Amniotic epithelial cell (primary cell): ENCODE measurements at regions not wholly inside any gene's neighbourhood (a gene's known extent, or its start where the extent isn't known, plus 50 kb on each side); places are given as distances from the start of the nearest gene placed in this dataset.

Experiments used
- DNase-seq: peaks from one replicate; pipeline ENCODE4 v3.0.0-alpha.2; 2010; ENCODE audit warnings: low read depth

DNA sequence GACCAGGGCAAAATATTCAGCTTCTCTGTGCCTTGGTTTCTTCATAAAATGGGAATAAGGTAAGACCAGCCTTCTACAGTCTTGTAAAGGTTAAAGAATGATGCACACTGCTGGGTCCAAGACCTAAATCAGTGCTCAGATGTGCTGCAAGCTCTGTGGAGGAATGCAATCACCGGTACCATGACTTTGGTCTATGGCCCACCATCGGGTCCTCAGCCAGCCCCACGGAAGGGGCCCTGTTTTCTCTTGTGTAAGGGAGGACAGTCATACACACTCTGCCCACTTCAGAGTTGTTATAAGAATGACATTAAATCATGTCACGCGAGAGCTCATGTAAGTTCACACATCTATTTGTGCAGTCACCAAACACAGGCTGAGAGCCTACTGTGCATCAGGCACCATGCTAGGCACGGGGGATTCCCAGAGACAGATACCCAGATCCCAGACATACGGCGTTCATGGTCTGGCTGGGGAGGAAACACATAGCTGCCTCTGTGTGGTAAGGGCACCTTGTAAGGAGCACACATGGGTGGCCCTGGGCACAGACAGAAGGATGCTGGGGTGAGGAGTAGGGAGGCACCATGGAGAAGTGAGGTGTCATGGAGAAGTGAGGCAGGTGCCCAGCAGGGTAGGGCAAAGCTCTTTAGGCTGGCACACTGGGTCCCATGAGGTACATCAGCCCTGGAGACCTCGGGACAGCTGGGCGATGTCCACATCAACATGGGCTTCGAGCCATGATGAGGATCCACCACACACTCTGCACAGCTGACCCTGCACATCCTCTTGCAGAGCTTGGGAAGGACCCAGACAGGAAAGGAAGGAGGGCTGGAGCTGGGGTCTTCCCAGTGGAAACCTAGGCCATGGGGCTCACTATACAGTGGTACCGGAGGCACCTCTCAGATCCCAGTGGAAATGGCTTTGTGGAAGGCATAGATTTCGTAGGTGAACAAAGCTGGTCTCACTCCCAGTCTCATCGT is 190.4 kb upstream of the DIO3 start:
- no peak for DNase-seq

DNA sequence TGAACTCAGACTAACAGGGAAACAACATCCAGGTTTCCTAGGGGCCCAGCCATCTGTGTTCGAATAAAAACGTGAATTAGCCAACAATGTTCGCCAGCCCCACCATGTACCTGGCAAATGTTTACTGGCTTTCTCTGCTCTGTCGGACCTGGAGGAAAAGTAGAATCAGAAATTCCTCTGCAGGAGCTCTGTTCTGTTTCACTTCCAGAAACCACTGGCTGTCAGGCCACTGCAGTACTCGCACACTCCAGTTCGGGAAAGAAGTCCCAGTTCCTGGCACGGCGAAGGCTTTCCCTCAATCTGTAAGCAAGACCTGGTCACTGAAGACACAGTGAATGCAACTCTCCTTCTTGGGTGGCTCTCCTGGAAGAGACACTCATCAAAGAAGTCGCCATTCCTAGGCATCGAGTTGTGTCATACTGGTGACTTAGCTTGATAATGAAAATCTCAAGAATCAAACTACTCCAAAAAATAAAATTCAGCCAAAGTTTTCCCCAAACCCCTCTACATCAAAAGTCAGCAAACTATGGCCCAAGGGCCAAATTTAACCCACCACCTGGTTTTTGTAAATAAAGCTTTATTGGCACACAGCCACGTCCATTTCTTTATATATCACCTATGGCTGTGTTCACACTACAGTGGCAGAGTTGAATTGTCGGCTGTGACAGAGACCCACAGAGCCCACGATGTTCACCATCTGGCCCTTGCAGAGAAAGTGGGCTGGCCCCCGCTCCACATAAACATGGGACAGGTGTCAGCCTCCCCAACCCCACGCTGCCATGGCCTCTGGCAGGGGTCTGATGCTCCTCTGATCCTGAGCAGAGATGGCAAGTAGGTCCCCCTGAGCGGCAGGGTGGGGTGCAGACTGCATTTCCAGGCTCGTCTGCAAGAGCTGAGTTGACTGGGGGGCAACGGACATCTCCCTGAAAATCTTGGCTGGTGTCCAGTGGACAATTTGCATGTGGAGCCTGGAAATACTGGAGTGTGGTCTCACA is 189.2 kb upstream of the DIO3 start:
- DNase-seq = peak; percentile 19

DNA sequence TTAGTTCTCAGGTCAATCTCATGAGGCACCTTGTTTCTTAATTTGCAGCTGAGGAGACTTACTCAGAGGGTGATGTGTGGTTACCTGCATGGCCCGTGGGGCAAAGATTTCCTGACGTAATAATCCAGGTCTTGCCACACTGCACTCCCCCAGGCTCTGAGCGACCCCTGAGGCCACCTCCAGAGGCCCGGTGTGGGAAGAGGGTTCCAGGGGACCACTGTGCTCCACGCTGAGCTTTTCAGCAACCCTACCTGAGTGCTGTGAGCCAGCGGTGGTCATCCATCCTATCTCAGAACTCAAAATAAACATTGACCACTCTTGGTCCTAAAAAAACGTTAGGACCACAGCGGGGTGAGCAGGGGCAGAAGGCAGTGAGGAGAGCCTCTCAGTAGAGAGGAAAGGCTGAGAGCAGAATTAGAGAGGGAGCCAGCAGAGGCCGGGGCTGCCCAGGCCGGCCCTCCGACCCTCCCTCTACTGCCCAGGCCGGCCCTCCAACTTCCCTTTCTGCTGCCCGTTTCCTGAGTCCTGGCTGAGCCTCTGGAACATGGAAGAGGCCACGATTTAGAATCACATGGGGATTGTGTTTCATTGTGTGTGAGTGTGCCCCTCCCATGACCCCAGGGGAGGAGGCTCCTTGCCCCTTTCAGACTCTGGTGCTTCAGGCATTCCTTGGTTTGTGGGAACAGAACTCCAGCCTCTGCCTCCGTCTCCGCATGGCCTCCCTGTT is 188.2 kb upstream of the DIO3 start:
- DNase-seq = no peak

DNA sequence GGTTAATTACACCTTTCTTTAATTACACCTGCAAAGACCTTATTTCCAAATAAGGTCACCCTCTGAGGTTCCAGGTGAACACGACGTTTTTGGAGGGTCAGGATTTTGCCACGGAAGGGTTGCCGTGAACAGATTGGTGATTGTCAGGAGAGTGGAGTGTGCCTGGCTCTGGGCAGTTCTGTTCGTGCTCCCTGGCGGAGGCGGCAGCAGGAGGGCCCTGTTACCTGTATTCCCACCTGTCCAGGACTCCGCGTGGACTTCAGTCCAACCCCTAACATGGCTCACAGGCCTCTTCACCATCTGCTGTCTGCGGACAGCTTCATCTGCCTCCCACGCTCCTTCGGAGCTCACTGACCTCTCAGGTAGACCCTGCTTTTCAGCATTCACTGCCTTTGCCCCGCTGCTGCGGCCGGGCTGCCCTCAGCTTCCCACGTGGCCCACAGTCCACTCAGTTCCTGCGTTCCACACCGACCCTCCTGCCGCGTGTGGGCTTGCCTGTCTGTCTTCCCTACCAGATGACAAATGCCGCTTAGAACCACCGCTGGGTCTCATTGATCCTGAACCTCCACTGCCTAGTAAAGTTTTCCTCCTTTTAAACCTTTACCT is 187.5 kb upstream of the DIO3 start:
- DNase-seq = no peak

DNA sequence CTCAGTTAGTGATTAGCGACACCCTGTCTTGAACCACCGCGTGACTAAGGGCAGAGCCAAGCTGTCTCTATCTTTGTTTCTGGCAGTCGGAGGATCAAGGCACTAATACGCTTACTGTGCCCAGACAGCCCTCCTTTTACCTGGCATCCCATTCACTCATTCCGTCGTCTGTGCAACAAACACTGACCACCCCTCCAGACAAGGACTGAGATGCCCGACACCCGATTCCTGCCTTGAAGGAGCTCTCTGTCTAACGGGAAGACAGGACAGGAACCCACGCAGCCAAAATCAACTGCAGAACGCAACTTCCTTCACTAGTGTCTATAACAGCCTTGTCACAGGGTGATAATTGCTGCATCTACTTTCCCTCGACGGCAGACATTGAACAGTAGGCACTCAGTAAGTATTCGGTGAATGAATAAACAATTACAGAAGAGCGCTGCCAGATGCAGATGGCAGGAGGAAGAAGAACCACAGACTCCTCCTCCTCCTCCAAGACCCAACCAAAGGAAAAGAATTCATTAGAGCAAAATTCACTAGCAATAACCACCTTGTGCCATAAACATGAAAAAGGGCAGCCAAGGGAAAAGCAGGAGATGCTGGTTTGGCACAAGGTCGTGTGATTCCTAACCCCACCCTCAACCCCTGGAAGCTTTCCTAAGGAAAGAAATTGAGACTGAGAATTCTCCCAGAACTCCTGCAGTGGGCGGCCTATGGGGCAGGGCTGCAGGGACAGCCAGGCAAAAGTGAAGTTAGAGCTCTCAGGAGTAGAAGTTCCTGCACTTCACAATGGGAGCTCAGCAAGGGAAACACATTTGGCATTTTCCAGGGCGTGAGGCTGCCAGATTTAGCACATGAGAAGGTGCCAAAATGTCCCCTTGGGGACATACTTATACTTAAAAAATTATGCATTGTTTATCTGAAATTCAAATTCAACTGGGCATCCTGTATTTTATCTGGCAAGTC is 186.6 kb upstream of the DIO3 start:
- DNase-seq = no peak

DNA sequence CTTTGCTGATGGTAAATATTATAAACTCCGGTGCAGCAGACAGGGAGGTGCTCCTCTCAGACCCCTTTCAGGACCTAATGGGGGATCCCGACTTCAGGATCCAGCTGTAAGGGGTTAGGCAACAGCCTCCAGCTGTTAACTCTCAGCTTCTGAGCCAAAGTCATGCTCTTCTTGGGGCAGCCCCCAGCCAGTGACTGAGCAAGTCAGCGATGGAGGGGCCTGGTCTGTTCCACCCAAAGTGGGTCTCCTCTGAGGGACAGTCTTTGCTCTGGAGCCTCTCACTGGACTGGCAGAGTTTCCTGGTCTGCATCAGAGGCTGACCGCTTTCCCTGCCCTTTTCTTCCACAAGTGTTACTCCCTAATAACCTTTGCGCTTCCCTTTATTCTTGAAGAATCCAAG is 184.2 kb upstream of the DIO3 start:
- no peak for DNase-seq

DNA sequence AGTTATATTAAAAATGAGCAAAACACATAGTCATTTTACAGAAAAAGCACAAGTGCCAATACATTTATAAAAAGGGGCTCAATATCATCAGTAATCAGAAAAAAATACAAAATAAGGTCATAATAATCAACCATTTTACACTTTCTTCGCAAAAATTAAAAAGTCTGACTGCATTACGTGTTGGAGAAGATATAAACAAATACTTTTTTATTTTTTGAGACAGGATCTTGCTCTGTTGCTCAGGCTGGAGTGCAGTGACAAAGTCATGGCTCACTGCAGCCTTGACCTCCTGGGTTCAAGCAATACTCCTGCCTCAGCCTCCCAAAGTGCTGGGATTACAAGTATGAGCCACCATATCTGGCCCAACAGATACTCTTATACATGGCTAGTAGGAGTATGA is 181.5 kb upstream of the DIO3 start:
- DNase-seq = no peak

DNA sequence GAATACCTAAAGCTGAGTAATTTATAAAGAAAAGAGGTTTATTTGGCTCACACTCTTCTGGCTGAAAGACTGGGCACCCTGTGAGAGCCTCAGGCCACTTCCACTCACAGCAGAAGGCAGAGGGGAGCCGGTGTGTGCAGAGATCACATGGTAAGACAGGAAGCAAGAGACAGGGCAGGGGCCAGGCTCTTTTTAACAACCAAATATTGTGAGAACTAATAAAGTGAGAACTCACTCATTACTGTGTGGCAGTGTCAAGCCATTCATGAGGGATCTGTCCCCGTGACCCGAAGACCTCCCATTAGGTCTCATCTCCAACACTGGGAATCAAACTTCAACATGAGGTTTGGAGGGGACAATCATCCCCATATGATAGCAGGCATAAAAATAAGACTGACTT is 180.8 kb upstream of the DIO3 start:
- no peak for DNase-seq

DNA sequence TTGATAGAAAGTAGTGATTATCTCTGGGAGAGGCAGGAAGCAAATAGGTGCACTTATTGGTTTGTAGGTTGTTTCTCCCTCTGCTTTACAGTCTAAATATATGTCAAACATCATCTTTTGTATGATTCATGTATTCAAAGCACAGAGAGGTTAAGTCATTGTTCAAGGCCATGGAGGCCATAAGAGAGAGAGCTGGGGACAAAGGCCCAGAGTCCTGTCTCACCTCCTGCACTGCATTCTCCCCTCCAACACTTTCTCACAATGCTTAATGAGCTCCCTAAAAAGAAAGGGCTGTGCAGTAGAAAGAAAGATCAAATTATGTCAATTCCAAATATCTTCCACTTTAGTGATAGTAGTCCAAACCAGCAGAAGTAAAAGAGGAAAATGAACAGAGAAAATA is 180.4 kb upstream of the DIO3 start:
- DNase-seq = no peak

DNA sequence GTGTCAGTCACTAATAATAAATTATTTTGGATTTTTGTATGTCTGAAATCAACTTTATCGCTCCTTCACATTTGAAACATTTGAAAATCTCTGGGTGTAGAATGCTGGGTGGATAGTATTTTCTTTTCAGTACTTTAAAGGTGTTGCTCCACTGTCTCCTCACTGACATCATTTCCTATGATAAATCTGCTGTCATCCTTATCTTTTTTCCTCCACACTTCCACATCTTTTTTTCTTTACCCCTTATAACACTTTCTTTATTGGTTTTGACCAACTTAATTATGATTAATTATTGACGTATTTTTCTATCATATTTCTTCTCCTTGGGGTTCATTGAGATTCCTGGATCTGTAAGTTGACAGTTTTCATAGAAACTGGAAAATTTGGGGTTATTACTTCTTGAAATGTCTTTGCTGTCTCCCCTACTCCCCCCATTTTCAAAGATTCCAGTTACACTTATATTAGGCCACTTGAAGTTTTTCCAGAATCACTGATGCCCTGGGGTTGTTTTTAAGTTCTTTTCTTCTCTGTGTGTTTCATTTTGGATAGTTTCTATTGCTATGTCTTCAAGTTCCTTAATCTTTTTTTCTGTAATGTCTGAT is 177.5 kb upstream of the DIO3 start:
- DNase-seq = no peak

DNA sequence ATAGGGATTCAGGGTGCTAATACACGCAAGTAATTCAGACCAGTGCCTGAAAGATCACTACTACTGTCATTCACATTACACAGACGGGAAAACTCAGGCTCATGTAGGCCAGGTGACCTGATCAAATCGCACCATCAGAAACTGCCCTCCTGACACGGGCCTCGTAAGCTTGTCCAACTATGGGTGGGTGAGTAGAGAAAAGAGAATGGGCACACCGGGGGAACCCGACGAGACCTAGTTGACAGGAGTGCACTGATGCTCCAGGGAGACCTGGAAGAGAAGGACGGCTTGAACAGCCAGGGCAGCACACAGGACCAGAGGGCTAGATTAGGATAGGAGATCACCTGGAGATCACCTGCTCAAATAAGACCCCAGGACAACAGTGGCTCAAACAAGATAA is 166.9 kb upstream of the DIO3 start:
- no peak for DNase-seq

DNA sequence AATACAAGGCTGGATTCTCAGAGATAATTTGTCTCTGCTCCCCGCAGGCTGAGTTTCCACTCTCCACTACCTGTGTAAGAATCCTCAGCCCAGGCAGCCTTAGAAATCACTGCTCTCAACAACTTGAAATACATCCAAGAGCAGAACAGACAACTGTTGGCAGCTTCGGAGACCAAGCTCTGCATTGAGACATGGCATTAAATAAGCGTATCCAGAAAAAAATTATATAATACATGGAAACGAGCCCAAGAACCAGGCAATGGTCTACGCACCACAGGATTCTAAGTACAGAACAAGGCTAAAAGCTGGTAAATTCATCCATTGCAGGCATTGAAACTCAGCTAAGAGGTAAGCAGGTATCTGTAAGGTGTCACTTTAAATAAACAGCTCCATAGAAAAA is 165.5 kb upstream of the DIO3 start:
- DNase-seq = no peak

DNA sequence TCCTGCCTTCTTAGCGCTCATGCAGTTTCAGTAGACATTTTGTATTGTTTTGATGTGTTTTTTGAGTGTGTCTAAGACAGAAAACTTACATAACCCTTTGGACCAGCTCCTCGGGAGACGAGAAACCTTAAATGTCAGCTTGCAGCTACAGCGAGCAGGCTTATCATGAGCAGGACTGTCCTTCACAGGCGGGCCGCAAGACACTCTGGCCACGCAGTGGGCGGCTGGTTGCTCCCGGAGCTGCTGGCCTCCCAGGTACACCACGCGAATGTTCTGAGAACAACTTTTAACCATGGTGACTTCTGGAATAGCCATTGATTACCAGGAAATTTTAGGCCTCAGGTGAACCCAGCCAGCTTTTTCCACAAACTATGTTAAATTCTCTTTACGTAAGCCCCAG is 164.1 kb upstream of the DIO3 start:
- no peak for DNase-seq

DNA sequence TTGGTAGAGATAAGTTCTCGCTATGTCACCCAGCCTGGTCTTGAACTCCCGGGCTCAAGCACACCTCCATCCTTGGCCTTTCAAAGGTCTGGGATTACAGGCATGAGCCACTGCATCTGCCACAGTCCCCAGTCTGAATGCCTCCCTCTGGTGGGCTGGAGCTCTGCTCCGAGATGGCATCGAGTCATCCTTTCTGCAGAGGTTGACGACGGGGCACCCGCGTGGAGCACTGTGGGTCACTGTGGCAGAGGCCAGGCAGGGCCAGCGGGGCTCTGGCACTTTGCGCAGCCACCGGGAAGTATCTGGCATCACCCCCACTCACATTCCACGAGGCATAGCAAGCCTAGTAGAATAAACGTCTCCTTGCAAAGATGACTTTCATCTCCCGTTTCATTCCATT is 163.3 kb upstream of the DIO3 start:
- no peak for DNase-seq

DNA sequence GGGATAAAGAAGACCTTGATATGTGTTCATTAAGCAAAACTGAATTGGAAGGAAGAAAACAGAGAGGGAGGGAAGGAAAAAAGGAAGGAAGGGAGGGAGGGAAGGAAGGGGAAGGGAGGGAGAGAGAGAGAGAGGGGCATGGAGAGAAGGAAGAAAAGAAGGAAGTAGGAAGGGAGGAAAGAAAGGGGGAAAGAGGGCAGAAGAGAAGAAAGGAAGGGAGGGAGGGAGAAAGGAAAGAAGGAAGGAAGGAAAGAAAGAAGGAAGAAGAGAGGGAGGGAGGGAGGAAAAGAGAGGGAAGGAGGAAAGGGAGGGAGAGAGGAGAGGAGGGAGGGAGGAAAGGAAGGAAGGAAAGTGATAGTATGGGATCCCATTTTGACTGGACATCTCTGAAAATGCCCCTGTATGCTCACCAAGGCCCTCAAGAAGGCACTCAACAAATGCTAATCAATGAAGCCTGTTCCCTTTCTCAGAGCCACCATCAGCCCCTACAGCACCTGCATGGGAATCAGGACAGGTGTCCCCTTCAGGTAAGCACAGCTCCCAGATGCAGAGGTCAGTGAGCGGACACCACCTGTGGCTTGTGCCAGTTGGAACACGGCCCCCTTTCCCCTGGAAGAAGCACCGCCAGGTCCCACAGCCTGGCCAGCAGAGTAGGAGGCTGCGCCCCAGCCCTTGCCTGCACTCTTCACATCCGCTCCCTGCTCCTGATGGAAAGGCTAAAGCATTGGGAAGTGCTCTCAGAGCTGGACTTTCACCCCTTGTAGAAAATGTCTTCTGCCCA is 161.4 kb upstream of the DIO3 start:
- no peak for DNase-seq

DNA sequence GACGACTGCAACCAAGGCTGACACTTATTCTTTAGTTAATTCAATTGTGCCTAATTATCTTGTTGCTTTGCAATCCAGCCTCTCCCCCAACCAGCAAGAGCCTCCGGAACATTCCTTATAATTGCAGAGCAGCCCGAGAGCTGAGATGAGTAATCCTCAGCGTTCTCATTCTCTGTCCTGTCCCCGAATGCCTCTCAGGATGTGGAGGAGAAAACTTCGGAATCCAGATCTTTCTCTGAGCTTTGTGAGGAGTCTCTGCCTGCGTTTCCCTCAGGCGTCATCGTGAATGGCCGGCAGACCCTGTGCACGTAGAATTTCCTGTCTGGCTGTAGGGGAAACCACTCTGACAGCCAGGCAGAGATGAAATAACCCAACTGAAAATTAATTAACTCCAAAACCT is 160.5 kb upstream of the DIO3 start:
- DNase-seq = peak; percentile 68

DNA sequence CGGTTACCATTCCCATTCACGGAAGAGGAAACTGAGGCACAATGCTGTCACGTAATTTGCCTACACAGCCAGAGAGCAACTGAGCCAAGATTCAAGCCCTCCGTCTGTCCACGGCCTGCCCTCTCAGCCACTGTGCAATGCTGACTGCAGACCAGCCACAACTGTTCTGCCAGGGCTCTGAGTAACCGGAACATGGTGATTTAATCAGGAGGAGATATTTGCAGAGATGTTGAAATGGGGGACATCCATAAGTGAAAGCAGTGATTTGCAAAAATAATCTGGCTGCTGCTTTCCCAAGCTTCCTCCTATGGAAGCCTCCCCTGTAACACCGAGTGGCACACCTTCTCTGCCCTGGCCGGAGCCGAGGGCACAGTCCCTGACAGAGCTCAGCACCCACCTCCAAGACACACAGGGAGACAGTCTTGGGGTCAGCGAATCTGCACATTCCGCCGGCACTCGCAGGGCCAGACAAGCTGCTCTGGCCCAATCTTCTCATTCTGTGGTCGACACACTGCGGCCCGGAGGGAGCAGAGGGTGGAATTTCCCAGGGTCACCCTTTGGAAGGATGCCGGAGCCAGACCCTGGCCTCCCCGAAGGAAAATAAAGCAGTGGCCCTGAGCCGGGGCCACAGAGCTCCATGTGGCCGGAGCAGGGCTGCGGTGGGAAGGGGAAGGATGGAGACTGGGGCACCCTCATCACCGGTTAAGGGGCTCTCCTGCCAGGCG is 158.2 kb upstream of the DIO3 start:
- DNase-seq = peak; percentile 59

DNA sequence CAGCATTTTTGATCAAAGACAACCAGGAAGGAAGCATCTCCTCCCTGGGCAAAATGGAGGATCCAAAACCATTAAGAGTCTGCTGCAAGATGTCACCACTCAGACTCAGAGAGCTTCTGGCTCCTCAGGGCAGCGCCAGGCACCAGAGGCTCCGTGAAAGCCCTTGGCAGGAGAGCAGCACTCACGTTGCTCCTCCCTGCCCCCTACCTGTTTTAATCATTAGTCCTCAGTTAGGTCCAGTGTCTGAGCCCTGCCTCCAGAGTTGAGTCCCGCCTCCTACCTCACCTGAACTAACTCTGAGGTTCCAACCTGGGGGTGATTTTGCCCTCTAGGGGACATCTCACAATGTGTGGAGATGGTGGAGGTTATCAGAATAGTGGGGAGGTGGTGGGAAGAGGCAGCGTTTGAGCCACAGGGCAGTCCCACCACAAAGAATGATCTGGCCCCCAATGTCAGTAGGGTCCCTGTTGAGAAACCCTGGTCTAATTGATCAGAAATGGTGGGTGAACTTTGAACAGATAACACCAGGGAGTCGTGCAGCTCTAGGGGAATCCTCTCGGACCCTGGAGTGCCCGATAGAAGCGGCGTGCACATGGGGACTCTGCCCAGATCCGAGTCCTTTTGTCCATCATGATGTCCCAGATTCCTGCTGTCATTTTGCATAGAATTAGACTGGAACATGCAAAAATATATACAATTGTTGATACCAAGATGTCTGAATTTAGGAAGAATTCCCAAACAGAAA is 156.7 kb upstream of the DIO3 start:
- DNase-seq = no peak
